Choroid plexus epithelial cell (primary cell): ENCODE measurements at regions not wholly inside any gene's neighbourhood (a gene's known extent, or its start where the extent isn't known, plus 50 kb on each side); places are given as distances from the start of the nearest gene placed in this dataset.

ENCODE experiments used
- DNase-seq: peaks from one replicate; pipeline ENCODE4 v3.0.0-alpha.2; 2010; ENCODE audit warnings: low read depth
- H3K4me3 ChIP-seq: 2 replicates; pipeline ENCODE4 v1.5.1; 2011; ENCODE audit warnings: low read depth, mild to moderate bottlenecking, control low read depth, low read length, moderate library complexity
- CTCF ChIP-seq: conservative IDR thresholded peaks from 2 replicates; pipeline ENCODE4 v1.5.1; 2011; ENCODE audit warnings: low read depth, mild to moderate bottlenecking, control low read depth, inconsistent platforms, low read length, moderate library complexity

- H3K4me3 ChIP-seq = no peak overlapping the region
- no peak for TF ChIP-seq CTCF
- peak; percentile 26 for DNase-seq
These were observed 240.0 kb upstream of the GBE1 start for GRCh38 chr3:82001276-82001923.

- TF ChIP-seq CTCF = no peak
- DNase-seq = no peak
- H3K4me3 ChIP-seq = no peak overlapping the region
These were observed 239.3 kb upstream of the GBE1 start for GRCh38 chr3:82000773-82001172.

- H3K4me3 ChIP-seq = no peak overlapping the region
- no peak for DNase-seq
- no peak for TF ChIP-seq CTCF
These were observed 238.9 kb upstream of the GBE1 start for GRCh38 chr3:82000350-82000749.

- no peak overlapping the region for H3K4me3 ChIP-seq
- DNase-seq = no peak
- no peak for TF ChIP-seq CTCF
These were observed 237.5 kb upstream of the GBE1 start for GRCh38 chr3:81998907-81999306.

- TF ChIP-seq CTCF = no peak
- peak; percentile 65 for DNase-seq
- no peak overlapping the region for H3K4me3 ChIP-seq
These were observed 236.8 kb upstream of the GBE1 start for GRCh38 chr3:81998139-81998755.

GRCh38 chr3:81997390-81997789, 235.9 kb upstream of the GBE1 start:
- H3K4me3 ChIP-seq = no peak overlapping the region
- DNase-seq = no peak
- no peak for TF ChIP-seq CTCF

- no peak for DNase-seq
- TF ChIP-seq CTCF = peak; percentile 13
- H3K4me3 ChIP-seq = no peak overlapping the region
These were observed 233.9 kb upstream of the GBE1 start for GRCh38 chr3:81995329-81995728.
